ENCODE measurements at regions not wholly inside any gene's neighbourhood (a gene's known extent, or its start where the extent isn't known, plus 50 kb on each side); places are given as distances from the start of the nearest gene placed in this dataset.
"Not testable (repeated sequence)": the region's sequence is repeated elsewhere in the genome, so short reads cannot be mapped to it uniquely, and the experiment has no call there.

- no peak for DNase-seq
Measured at GRCh38 chrX:116863029-116863428, 400.3 kb upstream of the CT83 start.

GRCh38 chrX:116862340-116862739, 399.6 kb upstream of the CT83 start:
- no peak for DNase-seq

- DNase-seq, result no peak
Measured at GRCh38 chrX:116841290-116841689, 378.5 kb upstream of the CT83 start.

GRCh38 chrX:116827063-116827462, 364.3 kb upstream of the CT83 start:
- no peak for DNase-seq

GRCh38 chrX:116824785-116825184, 362.0 kb upstream of the CT83 start:
- no peak for DNase-seq

- DNase-seq, result no peak
Measured at GRCh38 chrX:116823677-116824076, 360.9 kb upstream of the CT83 start.

GRCh38 chrX:116806288-116806802, 343.6 kb upstream of the CT83 start:
- DNase-seq, result no peak

GRCh38 chrX:116801943-116802342, 339.2 kb upstream of the CT83 start:
- no peak for DNase-seq

- no peak for DNase-seq
Measured at GRCh38 chrX:116781926-116782325, 319.1 kb upstream of the CT83 start.

- no peak for DNase-seq
Measured at GRCh38 chrX:116757491-116757890, 294.7 kb upstream of the CT83 start.

GRCh38 chrX:116756958-116757357, 294.2 kb upstream of the CT83 start:
- no peak for DNase-seq

- no peak for DNase-seq
Measured at GRCh38 chrX:116749943-116750342, 287.2 kb upstream of the CT83 start.

GRCh38 chrX:116732214-116732613, 269.4 kb upstream of the CT83 start:
- DNase-seq, result no peak

- no peak for DNase-seq
Measured at GRCh38 chrX:116726806-116727205, 264.0 kb upstream of the CT83 start.

GRCh38 chrX:116694046-116694445, 231.3 kb upstream of the CT83 start:
- DNase-seq, result no peak

- not testable (repeated sequence) for DNase-seq
Measured at GRCh38 chrX:116679544-116679943, 216.8 kb upstream of the CT83 start.

GRCh38 chrX:116667346-116668134, 204.8 kb upstream of the CT83 start:
- no peak for DNase-seq

- DNase-seq, result no peak
Measured at GRCh38 chrX:116657071-116657470, 194.3 kb upstream of the CT83 start.

- DNase-seq, result no peak
Measured at GRCh38 chrX:116628464-116628863, 165.7 kb upstream of the CT83 start.

- no peak for DNase-seq
Measured at GRCh38 chrX:116618546-116618945, 155.8 kb upstream of the CT83 start.

GRCh38 chrX:116607776-116608175, 145.0 kb upstream of the CT83 start:
- no peak for DNase-seq

GRCh38 chrX:116605576-116605975, 142.8 kb upstream of the CT83 start:
- DNase-seq, result no peak

GRCh38 chrX:116596010-116596409, 133.2 kb upstream of the CT83 start:
- DNase-seq, result no peak
